PC-9 (cell line): ENCODE measurements at regions not wholly inside any gene's neighbourhood (a gene's known extent, or its start where the extent isn't known, plus 50 kb on each side); places are given as distances from the start of the nearest gene placed in this dataset.

Experiments used
- BruUV-seq: library from RNA; stranded (reverse); fragments of 400-500 nt; replicated peaks from 2 replicates; lab custom pipeline; 2021; lab: Mats Ljungman, UMichigan
- CTCF ChIA-PET: fragments of 300-600 bp; sonication (Branson Sonifier 250); formaldehyde crosslinking; loops from one replicate; lab custom pipeline; 2022; ENCODE audit warnings: antibody characterized with exemption; lab: Charles Lee
- POLR2A ChIA-PET: fragments of 300-600 bp; sonication (Branson Sonifier 250); formaldehyde crosslinking; loops from one replicate; lab custom pipeline; 2022; ENCODE audit warnings: antibody characterized with exemption; ENCODE audit not compliant: unreplicated experiment; lab: Charles Lee
- DNase-seq, 2 experiments: peaks; one replicate each; pipeline versions ENCODE4 v3.0.0 to v3.0.0-alpha.2; 2015 to 2022; ENCODE audit warnings: mixed read lengths in 1 of 2
- H2AFZ ChIP-seq: fragments of 200-600 bp; sonication (generic); 2 replicates; pipeline ENCODE4 v1.8.1; 2017; ENCODE audit warnings: antibody characterized with exemption
- H3F3A ChIP-seq: fragments of 200-600 bp; sonication (generic); 2 replicates; pipeline ENCODE4 v1.8.1; 2017; ENCODE audit warnings: antibody characterized with exemption, mild to moderate bottlenecking, low read depth; ENCODE audit not compliant: insufficient read depth
- H3K27ac ChIP-seq: fragments of 200-600 bp; sonication (generic); 2 replicates; pipeline ENCODE4 v1.6.1; 2016; ENCODE audit warnings: mixed run types
- H3K27me3 ChIP-seq: fragments of 200-600 bp; sonication (generic); 2 replicates; pipeline ENCODE4 v1.6.1; 2016; ENCODE audit warnings: low read depth, mixed run types; ENCODE audit not compliant: insufficient read depth
- H3K36me3 ChIP-seq: fragments of 200-600 bp; sonication (generic); 2 replicates; pipeline ENCODE4 v1.6.1; 2016; ENCODE audit warnings: low read depth, mixed run types
- H3K4me1 ChIP-seq: fragments of 200-600 bp; sonication (generic); replicated peaks from 2 replicates; pipeline ENCODE4 v1.6.1; 2016; ENCODE audit warnings: mixed run types; ENCODE audit not compliant: insufficient read depth
- H3K4me2 ChIP-seq: fragments of 200-600 bp; sonication (generic); 2 replicates; pipeline ENCODE4 v1.6.1; 2017; ENCODE audit warnings: mixed run types
- H3K4me3 ChIP-seq: fragments of 200-600 bp; sonication (generic); 2 replicates; pipeline ENCODE4 v1.6.1; 2016; ENCODE audit warnings: mixed run types
- H3K79me2 ChIP-seq: fragments of 200-600 bp; sonication (generic); 2 replicates; pipeline ENCODE4 v1.6.1; 2017; ENCODE audit warnings: low read depth, mixed run types
- H3K9me2 ChIP-seq: fragments of 200-600 bp; sonication (generic); 2 replicates; pipeline ENCODE4 v1.8.1; 2017; ENCODE audit warnings: mild to moderate bottlenecking; ENCODE audit not compliant: insufficient read depth
- H3K9me3 ChIP-seq: fragments of 200-600 bp; sonication (generic); 2 replicates; pipeline ENCODE4 v1.8.1; 2016; ENCODE audit warnings: low read depth; ENCODE audit not compliant: insufficient read depth
- H4K20me1 ChIP-seq: fragments of 200-600 bp; sonication (generic); 2 replicates; pipeline ENCODE4 v1.8.1; 2017; ENCODE audit not compliant: insufficient read depth
- EZH2 ChIP-seq: fragments of 200-600 bp; sonication (generic); IDR thresholded peaks from 2 replicates; pipeline ENCODE4 v1.8.0; 2017; ENCODE audit warnings: antibody characterized with exemption, low read depth
- intact Hi-C: fragments of 100-400 bp; cut with micrococcal nuclease; formaldehyde crosslinking; loops from one replicate; pipeline ENCODE4 v1.10.0; 2022; ENCODE audit not compliant: unreplicated experiment
- TF ChIP-seq, protein P1 (sequence below): fragments of 200-600 bp; sonication (generic); conservative IDR thresholded peaks from 2 replicates; pipeline ENCODE4 v1.6.1; 2017; ENCODE audit warnings: mixed run types, antibody characterized with exemption, mild to moderate bottlenecking, moderate library complexity

DNA sequence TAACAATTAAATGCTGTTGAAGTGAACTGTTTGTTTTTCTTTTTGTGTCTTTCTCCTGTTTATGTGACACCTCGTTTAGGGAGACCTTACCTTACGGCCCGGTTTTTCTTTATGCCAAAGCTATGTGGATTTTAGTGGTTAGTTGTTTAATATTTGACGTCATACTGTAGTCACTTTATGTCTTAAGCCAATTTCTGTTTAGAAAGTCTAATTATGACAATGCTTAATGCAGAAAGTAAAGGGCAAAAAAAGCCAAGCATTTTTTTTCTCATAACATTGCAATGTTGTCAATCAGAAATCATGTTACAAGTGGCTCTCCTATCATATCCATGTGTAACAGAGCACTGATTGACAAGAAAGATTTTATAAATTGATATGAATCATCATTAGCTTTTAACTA is 442.5 kb upstream of the ARRDC3 start:
- H3K27me3 ChIP-seq = no peaks in the 10 kb centered on the region
- no TSS peak for BruUV-seq
- H3K27ac ChIP-seq = no peak overlapping the region
- H4K20me1 ChIP-seq = no peaks in the 10 kb centered on the region
- POLR2A ChIA-PET = no interaction called here
- H3K36me3 ChIP-seq = no peaks in the 10 kb centered on the region
- no peak overlapping the region for H3K4me3 ChIP-seq
- H3K4me1 ChIP-seq = no peaks in the 10 kb centered on the region
- intact Hi-C loops = no loop called here
- CTCF ChIA-PET = no interaction called here
- H3K4me2 ChIP-seq = no peak overlapping the region
- no peaks in the 10 kb centered on the region; the same call in 1 of the 2 replicates for H3K9me2 ChIP-seq
- no peaks in the 10 kb centered on the region for H3K9me3 ChIP-seq
- no peaks in the 10 kb centered on the region for H3K79me2 ChIP-seq
- no peaks in the 10 kb centered on the region for H3F3A ChIP-seq
- TF ChIP-seq EZH2 = no peak
- TF ChIP-seq, protein P1, sequence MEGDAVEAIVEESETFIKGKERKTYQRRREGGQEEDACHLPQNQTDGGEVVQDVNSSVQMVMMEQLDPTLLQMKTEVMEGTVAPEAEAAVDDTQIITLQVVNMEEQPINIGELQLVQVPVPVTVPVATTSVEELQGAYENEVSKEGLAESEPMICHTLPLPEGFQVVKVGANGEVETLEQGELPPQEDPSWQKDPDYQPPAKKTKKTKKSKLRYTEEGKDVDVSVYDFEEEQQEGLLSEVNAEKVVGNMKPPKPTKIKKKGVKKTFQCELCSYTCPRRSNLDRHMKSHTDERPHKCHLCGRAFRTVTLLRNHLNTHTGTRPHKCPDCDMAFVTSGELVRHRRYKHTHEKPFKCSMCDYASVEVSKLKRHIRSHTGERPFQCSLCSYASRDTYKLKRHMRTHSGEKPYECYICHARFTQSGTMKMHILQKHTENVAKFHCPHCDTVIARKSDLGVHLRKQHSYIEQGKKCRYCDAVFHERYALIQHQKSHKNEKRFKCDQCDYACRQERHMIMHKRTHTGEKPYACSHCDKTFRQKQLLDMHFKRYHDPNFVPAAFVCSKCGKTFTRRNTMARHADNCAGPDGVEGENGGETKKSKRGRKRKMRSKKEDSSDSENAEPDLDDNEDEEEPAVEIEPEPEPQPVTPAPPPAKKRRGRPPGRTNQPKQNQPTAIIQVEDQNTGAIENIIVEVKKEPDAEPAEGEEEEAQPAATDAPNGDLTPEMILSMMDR = no peak
- H2AFZ ChIP-seq = no peak overlapping the region
- no peak for DNase-seq

DNA sequence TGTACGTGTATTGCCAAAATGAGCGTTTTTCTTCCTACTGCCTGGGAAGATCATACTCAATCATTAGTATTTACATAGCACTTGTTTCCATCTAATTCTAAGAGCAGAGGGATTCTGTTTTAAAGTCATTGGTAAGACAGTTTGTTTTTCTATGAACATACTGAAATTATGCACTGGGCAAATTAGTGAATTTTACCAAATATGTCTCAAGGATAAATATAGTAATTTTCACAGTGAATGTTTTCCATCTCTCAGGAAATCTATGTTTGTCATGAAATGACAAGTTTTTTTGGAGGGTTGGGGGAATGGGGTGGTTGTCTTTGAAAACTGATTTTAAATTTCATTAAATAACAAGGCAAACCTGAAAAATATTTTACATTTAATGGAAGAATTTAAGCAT is 441.3 kb upstream of the ARRDC3 start:
- intact Hi-C loops = no loop called here
- DNase-seq = no peak
- H3K9me2 ChIP-seq = no peaks in the 10 kb centered on the region; the same call in 1 of the 2 replicates
- H3F3A ChIP-seq = no peaks in the 10 kb centered on the region
- no peaks in the 10 kb centered on the region for H4K20me1 ChIP-seq
- H3K9me3 ChIP-seq = no peaks in the 10 kb centered on the region
- no peaks in the 10 kb centered on the region for H3K36me3 ChIP-seq
- POLR2A ChIA-PET = no interaction called here
- no peak overlapping the region for H3K4me2 ChIP-seq
- no peak overlapping the region for H2AFZ ChIP-seq
- no peaks in the 10 kb centered on the region for H3K4me1 ChIP-seq
- no peaks in the 10 kb centered on the region for H3K27me3 ChIP-seq
- CTCF ChIA-PET = no interaction called here
- H3K4me3 ChIP-seq = no peak overlapping the region
- no peaks in the 10 kb centered on the region for H3K79me2 ChIP-seq
- TF ChIP-seq, protein P1 = no peak
- TF ChIP-seq EZH2 = no peak
- BruUV-seq = no TSS peak
- H3K27ac ChIP-seq = no peak overlapping the region

DNA sequence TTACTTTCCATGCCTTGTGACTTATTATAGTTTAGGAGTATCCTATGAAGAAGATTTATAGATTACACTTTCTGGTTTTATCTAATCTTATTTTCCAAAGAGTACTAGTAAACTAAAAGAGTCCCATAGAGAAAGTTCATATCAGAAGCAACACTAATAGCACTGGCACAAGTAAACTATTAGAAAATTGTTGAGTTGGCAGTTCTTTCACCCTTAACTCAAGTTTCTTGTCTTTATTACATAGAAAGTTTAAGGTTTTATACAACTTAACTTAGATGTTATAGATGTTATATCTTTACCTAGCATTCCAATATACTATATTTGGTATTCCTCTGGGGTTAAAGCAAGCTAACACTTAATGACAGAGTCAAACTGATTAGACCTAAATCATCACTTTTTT is 437.8 kb upstream of the ARRDC3 start:
- CTCF ChIA-PET = no interaction called here
- Histone ChIP-seq H3K9me2 (no peaks in the 10 kb centered on the region; the same call in 1 of the 2 replicates), H3K4me3 (no peak overlapping the region), H4K20me1 (no peaks in the 10 kb centered on the region), H3F3A (no peaks in the 10 kb centered on the region), H3K36me3 (no peaks in the 10 kb centered on the region), H3K27ac (no peak overlapping the region), H2AFZ (no peak overlapping the region), H3K79me2 (no peaks in the 10 kb centered on the region), H3K4me1 (no peaks in the 10 kb centered on the region), H3K4me2 (no peak overlapping the region), H3K9me3 (no peaks in the 10 kb centered on the region), H3K27me3 (no peaks in the 10 kb centered on the region)
- POLR2A ChIA-PET = no interaction called here
- DNase-seq = no peak
- TF ChIP-seq, protein P1 = no peak
- no peak for TF ChIP-seq EZH2
- BruUV-seq = no TSS peak
- intact Hi-C loops = no loop called here
